NCI-H510A (cell line): ENCODE measurements at regions not wholly inside any gene's neighbourhood (a gene's known extent, or its start where the extent isn't known, plus 50 kb on each side); places are given as distances from the start of the nearest gene placed in this dataset.
"Not testable (repeated sequence)": the region's sequence is repeated elsewhere in the genome, so short reads cannot be mapped to it uniquely, and the experiment has no call there.

ENCODE experiments used
- DNase-seq: peaks from one replicate; lab custom pipeline; 2025; lab: John Stamatoyannopoulos, UW

DNA sequence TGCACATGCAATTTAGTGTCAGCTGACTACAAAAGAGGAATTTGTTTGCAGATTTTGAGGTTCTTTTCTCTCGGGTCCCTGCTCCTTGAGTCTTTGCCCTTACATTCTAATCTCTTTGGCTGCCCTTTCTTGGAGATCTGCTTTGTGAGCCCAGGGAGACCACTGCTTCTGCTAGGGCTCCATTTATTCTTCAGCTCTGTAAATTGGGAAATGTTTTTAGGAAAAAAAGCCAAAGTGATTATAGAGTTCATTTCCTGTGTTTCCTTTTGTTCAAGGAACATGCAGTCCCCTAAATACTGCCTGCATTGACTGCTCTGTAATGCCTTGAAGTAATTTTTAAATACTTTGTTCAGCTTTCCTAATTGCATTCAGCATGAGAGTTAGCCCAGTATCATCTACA lies 197.4 kb downstream of the CSNK1G3 start:
- DNase-seq = no peak

DNA sequence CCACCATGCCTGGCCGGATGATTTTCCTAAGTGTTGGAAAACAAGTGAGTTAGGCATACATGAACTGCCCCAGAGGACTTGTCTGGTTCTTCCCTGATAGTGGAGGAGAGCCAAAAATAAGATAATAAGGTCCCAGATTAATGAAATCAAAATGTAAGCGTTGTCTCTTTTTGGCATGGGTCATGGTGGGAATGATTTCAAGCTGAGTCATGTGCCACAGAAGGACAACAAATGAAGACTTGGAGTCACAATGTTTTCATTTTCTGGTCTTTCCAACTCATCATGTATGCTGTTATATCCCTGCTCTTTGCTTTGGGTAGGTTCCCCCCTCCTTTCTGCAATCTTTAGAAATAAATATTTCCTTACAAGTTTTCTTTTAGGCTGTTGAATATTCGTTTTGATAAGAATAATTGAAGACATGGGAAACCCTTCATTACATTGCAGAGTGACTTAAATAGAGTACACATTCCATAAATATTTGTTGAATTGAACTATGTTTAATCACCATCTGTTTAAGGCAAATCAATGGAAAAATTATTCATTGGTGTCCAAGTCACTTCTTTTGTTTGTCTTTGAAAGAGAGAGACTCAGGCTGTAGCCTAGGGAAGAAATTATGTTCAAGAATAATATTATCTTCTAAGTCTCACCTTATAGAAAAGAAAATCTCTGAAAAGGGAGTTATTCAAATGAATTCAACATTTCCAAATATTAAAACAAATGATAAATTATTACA lies 196.3 kb downstream of the CSNK1G3 start:
- DNase-seq = no peak

- no peak for DNase-seq
Measured at GRCh38 chr5:123706531-123706930, 194.6 kb downstream of the CSNK1G3 start.

DNA sequence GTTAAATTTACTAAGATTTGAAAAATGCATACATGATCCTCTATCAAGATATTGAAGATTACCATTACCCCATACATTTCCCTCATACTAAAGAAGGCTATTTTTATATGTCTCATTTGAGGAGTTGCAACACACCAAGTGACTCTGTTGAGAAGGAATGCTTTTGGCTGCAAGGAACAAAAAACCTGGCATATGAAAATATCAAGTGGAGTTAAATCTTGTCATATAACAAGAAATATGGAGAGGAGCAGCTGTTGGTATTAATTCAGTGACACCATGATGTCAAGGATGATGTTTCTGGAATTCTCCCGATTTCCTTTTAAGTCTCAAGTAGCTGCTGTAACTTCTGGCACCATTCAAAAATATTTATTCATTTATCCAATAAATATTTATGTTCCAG lies 193.8 kb downstream of the CSNK1G3 start:
- no peak for DNase-seq

DNA sequence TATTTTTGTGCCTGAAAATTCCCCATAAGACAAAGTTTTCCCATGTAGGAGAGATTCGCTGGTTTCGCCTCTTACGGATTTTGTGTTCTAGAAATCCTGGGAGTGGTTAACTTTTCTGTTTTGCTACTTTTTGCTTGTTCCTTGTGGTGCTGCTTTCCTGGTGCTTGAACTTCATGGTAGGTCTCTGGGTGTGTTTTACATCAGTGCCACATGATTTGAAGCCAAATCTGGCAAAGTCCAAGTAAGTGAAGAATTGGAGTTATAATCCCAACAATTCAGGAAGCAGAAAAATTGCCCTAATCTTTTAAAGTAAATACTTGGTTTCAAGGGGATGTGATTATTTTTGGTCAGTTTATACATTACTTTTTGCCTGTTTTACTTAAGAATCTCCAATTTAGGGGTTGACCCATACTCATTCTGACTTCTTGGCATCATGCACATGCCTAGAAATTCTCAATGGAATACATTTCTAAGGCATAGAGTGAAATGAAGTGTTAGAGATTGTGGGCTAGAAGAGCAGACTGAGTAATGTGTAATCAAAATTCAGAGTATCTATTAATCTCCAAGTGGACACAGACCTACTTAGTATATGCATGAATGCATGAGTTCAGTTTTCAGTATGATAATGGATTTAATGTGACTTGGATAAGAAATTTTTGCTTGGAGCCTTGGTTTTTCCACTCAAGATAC lies 189.7 kb downstream of the CSNK1G3 start:
- DNase-seq = no peak

- no peak for DNase-seq
Measured at GRCh38 chr5:123700624-123701287, 188.8 kb downstream of the CSNK1G3 start.

GRCh38 chr5:123699571-123699970 lies 187.6 kb downstream of the CSNK1G3 start:
- no peak for DNase-seq

- not testable (repeated sequence) for DNase-seq
Measured at GRCh38 chr5:123698937-123699336, 187.0 kb downstream of the CSNK1G3 start.

DNA sequence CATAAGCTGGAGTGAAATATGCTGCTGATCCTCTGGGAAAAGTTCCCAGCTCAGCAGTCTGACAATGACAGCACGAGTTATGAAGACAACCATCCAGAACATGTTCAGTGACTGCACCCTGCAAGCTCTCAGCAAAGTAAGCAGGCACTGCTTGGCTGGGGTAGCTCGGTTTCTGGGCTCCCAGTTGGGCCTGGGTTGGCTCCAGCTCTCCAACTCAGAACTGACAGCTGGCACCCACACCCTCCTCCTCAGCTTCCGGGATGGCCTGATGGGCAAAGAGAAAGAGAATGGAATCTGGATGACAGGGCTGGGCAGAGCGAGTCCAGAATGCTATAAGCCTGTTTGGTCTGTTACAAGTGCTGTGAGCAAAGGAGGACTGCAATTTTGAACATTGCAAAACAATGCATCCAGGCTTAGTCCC lies 185.0 kb downstream of the CSNK1G3 start:
- no peak for DNase-seq

- DNase-seq = no peak
Measured at GRCh38 chr5:123690821-123691220, 178.8 kb downstream of the CSNK1G3 start.

DNA sequence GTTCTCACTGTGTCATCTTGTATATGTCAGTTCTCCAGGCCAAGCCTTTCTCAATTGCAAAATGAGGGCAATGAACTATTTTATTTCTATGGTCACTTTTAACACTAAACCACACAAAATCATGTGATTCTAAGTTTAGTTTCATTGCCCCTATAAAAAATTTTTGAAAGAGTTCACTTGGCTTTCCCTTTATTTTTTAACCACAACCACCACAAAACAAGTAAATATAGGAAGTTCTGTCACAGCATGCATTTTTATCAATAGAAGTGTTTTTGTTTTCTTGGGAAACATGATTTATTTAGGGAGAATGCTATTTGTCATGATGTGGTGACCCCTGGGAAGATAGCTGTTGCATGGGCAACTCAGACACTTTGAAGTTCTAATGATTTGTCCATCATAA lies 169.1 kb downstream of the CSNK1G3 start:
- no peak for DNase-seq

DNA sequence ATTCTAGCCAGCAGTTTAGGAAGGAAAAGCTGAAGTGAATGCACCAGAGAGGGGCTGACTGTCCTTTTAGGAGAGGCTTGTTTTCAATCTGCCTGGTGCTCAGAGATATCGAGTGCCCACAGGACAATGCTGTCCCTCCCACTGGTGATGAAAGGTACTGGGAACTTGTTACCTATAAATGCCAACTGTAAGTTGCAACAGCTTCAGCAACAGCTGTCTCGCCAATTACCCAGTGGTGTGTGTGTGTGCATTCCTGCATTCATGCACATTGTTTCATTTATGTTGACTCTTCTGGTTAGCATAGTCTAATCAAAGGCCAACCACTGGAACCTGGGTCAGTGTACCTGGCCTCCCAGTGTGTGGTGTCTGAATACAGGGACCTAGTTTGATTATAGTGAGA lies 161.1 kb downstream of the CSNK1G3 start:
- no peak for DNase-seq

GRCh38 chr5:123671711-123672456 lies 159.9 kb downstream of the CSNK1G3 start:
- DNase-seq = no peak

GRCh38 chr5:123671042-123671441 lies 159.1 kb downstream of the CSNK1G3 start:
- DNase-seq = no peak
